ENCODE measurements at regions not wholly inside any gene's neighbourhood (a gene's known extent, or its start where the extent isn't known, plus 50 kb on each side); places are given as distances from the start of the nearest gene placed in this dataset.

GRCh38 chr6:14656078-14656521 lies 538.5 kb downstream of the CD83 start:
- ATAC-seq = no peak
- no peak for TF ChIP-seq ZFP3 (CRISPR knock-in tag; IDR thresholded peaks at IDR 0.05)
- TF ChIP-seq PATZ1 (CRISPR knock-in tag; IDR thresholded peaks at IDR 0.05; ENCODE audit: borderline replicate concordance) = no peak
- TF ChIP-seq CSRNP3 (CRISPR knock-in tag; IDR thresholded peaks at IDR 0.05) = no peak
- TF ChIP-seq ZNF8 (CRISPR knock-in tag; IDR thresholded peaks at IDR 0.05) = no peak
- no peak for TF ChIP-seq TSHZ2 (CRISPR knock-in tag; IDR thresholded peaks at IDR 0.05)
- no peak for TF ChIP-seq CSDC2 (CRISPR knock-in tag; IDR thresholded peaks at IDR 0.05)
- no peak for TF ChIP-seq BACH2 (CRISPR knock-in tag; IDR thresholded peaks at IDR 0.05; ENCODE audit: borderline replicate concordance)
- no peak for TF ChIP-seq RARB (CRISPR knock-in tag; IDR thresholded peaks at IDR 0.05)
- TF ChIP-seq PPARA (CRISPR knock-in tag; IDR thresholded peaks at IDR 0.05; ENCODE audit: borderline replicate concordance) = no peak
- TF ChIP-seq GLIS3 (CRISPR knock-in tag; IDR thresholded peaks at IDR 0.05) = no peak
- no peak for TF ChIP-seq ZNF565 (CRISPR knock-in tag; conservative IDR thresholded peaks at IDR 0.05; ENCODE audit: low read depth)
- TF ChIP-seq ISL1 (CRISPR knock-in tag; IDR thresholded peaks at IDR 0.05) = no peak
- no peak for TF ChIP-seq OSR1 (CRISPR knock-in tag; IDR thresholded peaks at IDR 0.05)
- TF ChIP-seq ZNF70 (CRISPR knock-in tag; IDR thresholded peaks at IDR 0.05) = no peak
- TF ChIP-seq TOX (CRISPR knock-in tag; IDR thresholded peaks at IDR 0.05; ENCODE audit: borderline replicate concordance) = no peak
- no peak for TF ChIP-seq SNAI2 (CRISPR knock-in tag; IDR thresholded peaks at IDR 0.05)
- no peak for TF ChIP-seq CREB5 (CRISPR knock-in tag; IDR thresholded peaks at IDR 0.05; ENCODE audit: low read depth)
- no peak for TF ChIP-seq ARNTL (CRISPR knock-in tag; IDR thresholded peaks at IDR 0.05; ENCODE audit: borderline replicate concordance, low read depth)

GRCh38 chr6:14656649-14657048 lies 539.1 kb downstream of the CD83 start:
- no peak for TF ChIP-seq PATZ1 (CRISPR knock-in tag; IDR thresholded peaks at IDR 0.05; ENCODE audit: borderline replicate concordance)
- no peak for TF ChIP-seq PPARA (CRISPR knock-in tag; IDR thresholded peaks at IDR 0.05; ENCODE audit: borderline replicate concordance)
- TF ChIP-seq TSHZ2 (CRISPR knock-in tag; IDR thresholded peaks at IDR 0.05) = no peak
- TF ChIP-seq POU6F1 (CRISPR knock-in tag; IDR thresholded peaks at IDR 0.05; ENCODE audit: borderline replicate concordance, low read depth) = no peak

More at GRCh38 chr6:14656649-14657048, 539.1 kb downstream of the CD83 start:
- no peak for ATAC-seq
